ENCODE measurements at regions not wholly inside any gene's neighbourhood (a gene's known extent, or its start where the extent isn't known, plus 50 kb on each side); places are given as distances from the start of the nearest gene placed in this dataset.
"Not testable (repeated sequence)": the region's sequence is repeated elsewhere in the genome, so short reads cannot be mapped to it uniquely, and the experiment has no call there.

DNA sequence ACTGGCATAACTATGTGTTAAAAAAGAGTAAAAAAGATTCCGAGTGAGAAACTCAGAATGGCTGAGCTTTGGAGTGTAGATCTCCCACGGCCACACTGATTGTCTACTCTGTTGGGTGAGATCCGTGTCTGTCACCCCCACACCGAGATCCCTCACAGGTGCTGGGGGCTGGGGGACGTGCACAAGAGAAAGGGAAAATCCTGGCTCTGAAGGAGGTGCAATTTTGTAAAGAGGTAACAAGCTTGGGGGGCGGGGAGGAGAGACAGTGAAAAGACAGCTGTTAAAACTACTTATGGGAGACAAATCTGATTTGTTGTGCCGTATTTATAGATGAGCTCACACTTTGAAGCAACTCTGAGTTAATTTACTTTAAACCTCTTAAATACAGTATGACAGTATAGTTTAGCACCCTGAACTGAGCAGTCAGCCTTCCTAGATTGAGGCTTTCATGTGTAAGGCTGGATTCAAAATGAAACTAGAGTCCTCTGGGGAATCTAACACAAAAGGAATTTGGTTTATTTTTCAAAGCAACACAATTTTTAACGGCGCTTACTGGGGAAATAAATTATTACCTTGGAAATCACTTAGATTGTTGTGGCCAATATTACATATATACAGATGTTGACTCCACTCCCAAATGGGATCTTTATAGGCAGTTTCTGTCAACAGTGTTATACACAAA, 167.4 kb upstream of the RGS6 start:
- WGBS, 2 donors (ENCODE audit: low coverage in 1 of 2): 53 to 57% methylated on average over 6 to 9 of the region's 9 CpGs
- Histone ChIP-seq H3K9me3 (peaks cover 0 to 5% of the 10 kb centered on the region in 2 donors), H3K4me3 (no peak overlapping the region), H3K27ac (no peak overlapping the region), H3K36me3 (no peaks in the 10 kb centered on the region), H3K27me3 (no peaks in the 10 kb centered on the region), H3K4me1 (no peaks in the 10 kb centered on the region)
- DNase-seq: no peak
- intact Hi-C loops (cut with DNase I; ENCODE audit: low total_unique reads): loop anchor here (10.0 kb wide), 1 partner anchor 1520 kb away; no protein-coding TSS in a partner anchor
- in situ Hi-C loops (cut with MboI; ENCODE audit: low pct_ligation_motif_present in 1 of 4, low pct_unique_long_range_greater_than_20kb in 1 of 4, low sequenced_read_pairs in 3 of 4): loop anchor here in 1 of 4 donors (25.0 kb wide), 1 partner anchor 628 kb away; no protein-coding TSS in a partner anchor
- TF ChIP-seq EP300 (IDR thresholded peaks at IDR 0.05; ENCODE audit: low read depth): no peak
- no peak for TF ChIP-seq CTCF (IDR thresholded peaks at IDR 0.05)
- no peak for TF ChIP-seq POLR2AphosphoS5 (IDR thresholded peaks at IDR 0.05)
- TF ChIP-seq POLR2A (IDR thresholded peaks at IDR 0.05): no peak

GRCh38 chr14:71765505-71765904, 166.7 kb upstream of the RGS6 start:
- Histone ChIP-seq H3K4me3 (no peak overlapping the region), H3K9me3 (peaks cover 0 to 5% of the 10 kb centered on the region in 2 donors), H3K36me3 (no peaks in the 10 kb centered on the region), H3K4me1 (no peaks in the 10 kb centered on the region), H3K27me3 (no peaks in the 10 kb centered on the region), H3K27ac (no peak overlapping the region)
- DNase-seq: no peak
- in situ Hi-C loops (cut with MboI; ENCODE audit: low pct_ligation_motif_present in 1 of 4, low pct_unique_long_range_greater_than_20kb in 1 of 4, low sequenced_read_pairs in 3 of 4): loop anchor here in 1 of 4 donors (25.0 kb wide), 1 partner anchor 628 kb away; no protein-coding TSS in a partner anchor
- WGBS, 2 donors (ENCODE audit: low coverage in 1 of 2): 63 to 81% methylated on average over 1 of the region's 1 CpG
- no peak for TF ChIP-seq CTCF (IDR thresholded peaks at IDR 0.05)
- TF ChIP-seq POLR2AphosphoS5 (IDR thresholded peaks at IDR 0.05): no peak
- TF ChIP-seq EP300 (IDR thresholded peaks at IDR 0.05; ENCODE audit: low read depth): no peak
- no peak for TF ChIP-seq POLR2A (IDR thresholded peaks at IDR 0.05)
- intact Hi-C loops (cut with DNase I; ENCODE audit: low total_unique reads): loop anchor here (10.0 kb wide), 1 partner anchor 1521 kb away; no protein-coding TSS in a partner anchor

GRCh38 chr14:71770431-71770830, 161.8 kb upstream of the RGS6 start:
- in situ Hi-C loops (cut with MboI; ENCODE audit: low pct_ligation_motif_present in 1 of 4, low pct_unique_long_range_greater_than_20kb in 1 of 4, low sequenced_read_pairs in 3 of 4): loop anchor here in 1 of 4 donors (25.0 kb wide), 1 partner anchor 633 kb away; no protein-coding TSS in a partner anchor
- Histone ChIP-seq H3K4me3 (no peak overlapping the region), H3K27me3 (no peaks in the 10 kb centered on the region), H3K36me3 (no peaks in the 10 kb centered on the region), H3K9me3 (no peaks in the 10 kb centered on the region), H3K27ac (no peak overlapping the region), H3K4me1 (no peaks in the 10 kb centered on the region)
- no peak for DNase-seq
- 84 to 88% methylated on average over 3 of the region's 3 CpGs for WGBS, 2 donors (ENCODE audit: low coverage in 1 of 2)
- intact Hi-C loops (cut with DNase I; ENCODE audit: low total_unique reads): no loop called here
- TF ChIP-seq CTCF (IDR thresholded peaks at IDR 0.05) (no peak), POLR2AphosphoS5 (IDR thresholded peaks at IDR 0.05) (no peak), EP300 (IDR thresholded peaks at IDR 0.05; ENCODE audit: low read depth) (no peak), POLR2A (IDR thresholded peaks at IDR 0.05) (no peak)

GRCh38 chr14:71771421-71771820, 160.8 kb upstream of the RGS6 start:
- H3K4me1 ChIP-seq; DNase-seq; H3K27me3 ChIP-seq; intact Hi-C loops (cut with DNase I; ENCODE audit: low total_unique reads); H3K9me3 ChIP-seq; H3K4me3 ChIP-seq; H3K27ac ChIP-seq; H3K36me3 ChIP-seq: not testable (repeated sequence)
- WGBS, 2 donors (ENCODE audit: low coverage in 1 of 2): 86% methylated on average over 4 of the region's 4 CpGs; no CpG with 5 or more reads in 1 of the 2 donors
- in situ Hi-C loops (cut with MboI; ENCODE audit: low pct_ligation_motif_present in 1 of 4, low pct_unique_long_range_greater_than_20kb in 1 of 4, low sequenced_read_pairs in 3 of 4): loop anchor here in 1 of 4 donors (25.0 kb wide), 1 partner anchor 634 kb away; no protein-coding TSS in a partner anchor

GRCh38 chr14:71771996-71772395, 160.2 kb upstream of the RGS6 start:
- H3K9me3 ChIP-seq; H3K4me3 ChIP-seq; H3K4me1 ChIP-seq; DNase-seq; H3K27ac ChIP-seq; H3K27me3 ChIP-seq; H3K36me3 ChIP-seq; intact Hi-C loops (cut with DNase I; ENCODE audit: low total_unique reads): not testable (repeated sequence)
- in situ Hi-C loops (cut with MboI; ENCODE audit: low pct_ligation_motif_present in 1 of 4, low pct_unique_long_range_greater_than_20kb in 1 of 4, low sequenced_read_pairs in 3 of 4): loop anchor here in 1 of 4 donors (25.0 kb wide), 1 partner anchor 635 kb away; no protein-coding TSS in a partner anchor
- 85 to 88% methylated on average over 10 to 17 of the region's 17 CpGs for WGBS, 2 donors (ENCODE audit: low coverage in 1 of 2)

Data from transverse colon (tissue), 4 donors.